A673 (cell line): ENCODE measurements at regions not wholly inside any gene's neighbourhood (a gene's known extent, or its start where the extent isn't known, plus 50 kb on each side); places are given as distances from the start of the nearest gene placed in this dataset.

Source experiments
- BruUV-seq: library from RNA; stranded (reverse); fragments of 400-500 nt; replicated peaks from 2 replicates; lab custom pipeline; 2021; lab: Mats Ljungman, UMichigan
- CTCF ChIA-PET: fragments of 300-600 bp; sonication (Branson Sonifier 250); formaldehyde crosslinking; loops from one replicate; lab custom pipeline; 2022; ENCODE audit warnings: antibody characterized with exemption; lab: Charles Lee
- POLR2A ChIA-PET: fragments of 300-600 bp; sonication (Branson Sonifier 250); formaldehyde crosslinking; loops from one replicate; lab custom pipeline; 2022; ENCODE audit warnings: antibody characterized with exemption; ENCODE audit not compliant: low non-redundant PET; lab: Charles Lee
- DNase-seq: peaks from one replicate; pipeline ENCODE4 v3.0.0-alpha.2; 2015; ENCODE audit warnings: low spot score
- H3K27ac ChIP-seq: fragments of 200-600 bp; sonication (generic); 2 replicates; pipeline ENCODE4 v1.5.1; 2016; ENCODE audit warnings: mixed run types, low read depth, mild to moderate bottlenecking, mixed read lengths, antibody characterized with exemption, low read length; ENCODE audit not compliant: poor library complexity, severe bottlenecking
- H3K27me3 ChIP-seq: fragments of 200-600 bp; sonication (generic); replicated peaks from 2 replicates; pipeline ENCODE4 v1.6.1; 2017; ENCODE audit warnings: mixed run types, low read depth, mild to moderate bottlenecking, mixed read lengths, antibody characterized with exemption, low read length; ENCODE audit not compliant: insufficient read depth, poor library complexity
- H3K36me3 ChIP-seq: fragments of 200-600 bp; sonication (generic); 2 replicates; pipeline ENCODE4 v1.6.1; 2016; ENCODE audit warnings: mixed run types, mild to moderate bottlenecking, mixed read lengths, antibody characterized with exemption, low read length; ENCODE audit not compliant: insufficient read depth, poor library complexity, severe bottlenecking
- H3K4me1 ChIP-seq: fragments of 200-600 bp; sonication (generic); 2 replicates; pipeline ENCODE4 v1.6.1; 2017; ENCODE audit warnings: mixed run types, mild to moderate bottlenecking, mixed read lengths, antibody characterized with exemption, low read length; ENCODE audit not compliant: insufficient read depth, poor library complexity, severe bottlenecking
- H3K4me3 ChIP-seq: fragments of 200-600 bp; sonication (generic); 2 replicates; pipeline ENCODE4 v1.5.1; 2016; ENCODE audit warnings: low read depth, mixed run types, mild to moderate bottlenecking, mixed read lengths, low read length; ENCODE audit not compliant: poor library complexity, severe bottlenecking
- H3K9me3 ChIP-seq: fragments of 200-600 bp; sonication (generic); 2 replicates; pipeline ENCODE4 v1.6.1; 2016; ENCODE audit warnings: mixed run types, low read depth, mild to moderate bottlenecking, mixed read lengths, antibody characterized with exemption, low read length; ENCODE audit not compliant: poor library complexity, severe bottlenecking
- EZH2 ChIP-seq: fragments of 200-600 bp; sonication (generic); IDR thresholded peaks from 2 replicates; pipeline ENCODE4 v1.6.1; 2017; ENCODE audit warnings: borderline replicate concordance, low read depth, mild to moderate bottlenecking, mixed read lengths, antibody characterized with exemption, low read length; ENCODE audit not compliant: poor library complexity, severe bottlenecking
- intact Hi-C: fragments of 100-400 bp; cut with micrococcal nuclease; formaldehyde crosslinking; loops from one replicate; pipeline ENCODE4 v1.10.0; 2022; ENCODE audit not compliant: unreplicated experiment
- TF ChIP-seq, protein P1 (sequence below): fragments of 300-800, 200-600 bp; sonication (generic); conservative IDR thresholded peaks from 2 replicates; pipeline ENCODE4 v1.5.1; 2017; ENCODE audit warnings: low read depth, mild to moderate bottlenecking, antibody characterized with exemption, low read length, moderate library complexity, mixed read lengths

DNA sequence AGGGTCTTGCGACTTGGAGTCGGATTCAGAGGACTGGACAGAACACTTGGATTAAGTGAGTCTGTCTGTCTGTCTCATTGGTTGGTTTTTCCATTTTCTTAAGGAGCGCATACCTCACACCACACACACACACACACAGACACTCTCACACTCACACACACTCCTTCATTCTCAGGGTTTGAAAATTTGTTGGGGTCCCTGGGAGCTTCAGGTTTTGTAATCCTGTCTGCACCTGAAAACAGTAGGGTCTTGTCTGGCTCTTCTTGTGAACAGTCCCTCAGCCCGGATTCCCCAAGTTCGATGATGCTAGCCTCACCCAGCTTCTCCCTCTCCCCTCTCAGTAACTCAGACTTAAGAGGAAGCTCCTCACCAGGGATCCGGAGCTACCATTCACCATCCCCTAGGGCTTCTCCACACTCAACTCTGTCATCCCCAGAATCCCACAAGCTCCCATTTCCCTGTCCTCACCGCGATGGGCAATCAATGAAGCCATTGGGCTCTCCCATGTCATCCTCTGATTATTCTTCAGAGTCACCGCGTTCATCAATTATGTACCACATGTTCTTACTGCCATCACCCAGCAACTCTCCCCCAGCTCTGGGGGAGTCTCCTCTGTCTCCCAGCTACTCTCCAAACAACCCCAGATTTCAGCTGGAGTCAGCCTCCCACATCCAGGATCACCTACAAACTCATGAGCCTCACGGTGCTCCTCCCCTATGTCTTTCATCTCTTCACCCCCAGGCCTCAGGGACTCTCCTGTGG lies 1530.9 kb upstream of the TPTE start:
- ChIA-PET CTCF (no interaction called here), POLR2A (no interaction called here)
- Histone ChIP-seq H3K4me3 (no peak overlapping the region), H3K36me3 (no peaks in the 10 kb centered on the region), H3K27ac (no peak overlapping the region), H3K9me3 (peaks cover 66% of the 10 kb centered on the region), H3K4me1 (no peaks in the 10 kb centered on the region), H3K27me3 (no peaks in the 10 kb centered on the region)
- intact Hi-C loops = no loop called here
- no peak for DNase-seq
- TF ChIP-seq EZH2 = no peak
- TF ChIP-seq, protein P1, sequence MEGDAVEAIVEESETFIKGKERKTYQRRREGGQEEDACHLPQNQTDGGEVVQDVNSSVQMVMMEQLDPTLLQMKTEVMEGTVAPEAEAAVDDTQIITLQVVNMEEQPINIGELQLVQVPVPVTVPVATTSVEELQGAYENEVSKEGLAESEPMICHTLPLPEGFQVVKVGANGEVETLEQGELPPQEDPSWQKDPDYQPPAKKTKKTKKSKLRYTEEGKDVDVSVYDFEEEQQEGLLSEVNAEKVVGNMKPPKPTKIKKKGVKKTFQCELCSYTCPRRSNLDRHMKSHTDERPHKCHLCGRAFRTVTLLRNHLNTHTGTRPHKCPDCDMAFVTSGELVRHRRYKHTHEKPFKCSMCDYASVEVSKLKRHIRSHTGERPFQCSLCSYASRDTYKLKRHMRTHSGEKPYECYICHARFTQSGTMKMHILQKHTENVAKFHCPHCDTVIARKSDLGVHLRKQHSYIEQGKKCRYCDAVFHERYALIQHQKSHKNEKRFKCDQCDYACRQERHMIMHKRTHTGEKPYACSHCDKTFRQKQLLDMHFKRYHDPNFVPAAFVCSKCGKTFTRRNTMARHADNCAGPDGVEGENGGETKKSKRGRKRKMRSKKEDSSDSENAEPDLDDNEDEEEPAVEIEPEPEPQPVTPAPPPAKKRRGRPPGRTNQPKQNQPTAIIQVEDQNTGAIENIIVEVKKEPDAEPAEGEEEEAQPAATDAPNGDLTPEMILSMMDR = no peak
- BruUV-seq = no TSS peak

DNA sequence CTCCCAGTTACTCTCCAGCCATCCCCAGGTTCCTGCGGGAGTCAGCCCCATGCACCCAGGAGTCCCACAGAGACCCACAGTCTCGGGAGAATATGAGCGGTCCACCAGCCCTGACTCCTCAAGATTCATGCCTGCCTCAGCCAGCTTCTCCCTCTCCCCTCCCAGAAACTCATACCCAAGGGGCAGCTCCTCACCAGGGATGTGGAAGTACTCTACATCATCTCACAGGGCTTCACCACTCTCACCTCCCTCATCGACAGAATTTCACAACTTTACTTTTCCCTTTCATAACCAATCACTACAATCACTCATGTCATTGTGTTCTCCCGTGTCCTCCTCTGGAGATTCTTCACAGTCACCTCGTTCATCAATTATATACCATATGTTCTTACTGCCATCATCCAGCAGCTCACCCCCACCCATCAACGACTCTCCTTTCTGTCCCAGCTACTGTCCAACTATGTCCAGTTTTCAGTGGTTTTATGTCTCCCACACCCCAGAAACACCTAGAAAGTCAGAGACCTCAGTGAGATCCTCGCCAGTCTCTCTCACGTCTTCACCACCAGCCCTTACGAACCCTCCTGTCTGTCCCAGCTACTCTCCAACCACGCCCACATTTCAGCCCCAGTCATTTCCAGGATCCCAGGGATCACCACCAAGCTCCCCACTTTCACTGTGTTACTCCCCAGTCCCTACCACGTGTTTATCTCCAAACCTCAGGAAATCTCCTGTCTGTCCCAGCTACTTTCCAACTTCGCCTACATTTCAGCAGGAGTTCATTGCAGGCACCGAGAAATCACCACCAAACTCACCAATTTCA lies 1530.1 kb upstream of the TPTE start:
- TF ChIP-seq EZH2 = no peak
- TF ChIP-seq, protein P1 = no peak
- Histone ChIP-seq H3K9me3 (peaks cover 73% of the 10 kb centered on the region), H3K27ac (no peak overlapping the region), H3K36me3 (no peaks in the 10 kb centered on the region), H3K27me3 (no peaks in the 10 kb centered on the region), H3K4me3 (no peak overlapping the region), H3K4me1 (no peaks in the 10 kb centered on the region)
- no TSS peak for BruUV-seq
- POLR2A ChIA-PET = no interaction called here
- intact Hi-C loops = no loop called here
- no peak for DNase-seq
- CTCF ChIA-PET = no interaction called here

DNA sequence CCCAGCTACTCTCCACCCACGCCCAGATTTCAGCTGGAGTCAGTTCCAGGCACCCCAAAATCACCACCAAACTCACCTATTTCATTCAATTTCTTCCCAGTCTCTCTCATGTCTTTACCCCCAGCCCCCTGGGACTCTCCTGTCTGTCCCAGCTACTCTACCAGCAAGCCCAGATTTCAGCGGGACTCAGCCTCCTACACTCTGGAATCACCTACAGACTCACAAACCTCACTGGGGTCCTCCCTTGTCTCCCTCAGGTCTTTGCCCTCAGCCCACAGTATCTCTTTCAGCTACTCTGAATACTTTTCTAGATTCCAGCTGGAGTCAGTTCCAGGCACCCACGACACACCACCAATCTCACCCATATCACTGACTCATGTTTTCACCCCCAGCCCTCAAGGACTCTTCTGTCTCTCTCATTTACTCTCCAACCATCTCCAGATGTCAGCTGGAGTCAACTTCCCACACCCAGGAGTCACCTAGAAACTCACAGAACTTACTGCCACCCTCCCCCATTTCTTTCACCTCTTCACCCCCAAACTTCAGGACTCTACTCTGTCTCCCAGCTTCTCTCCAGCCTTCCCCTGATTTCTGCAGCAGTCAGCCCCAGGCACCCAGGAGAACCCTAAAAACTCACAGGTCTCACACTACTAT lies 1529.3 kb upstream of the TPTE start:
- peaks cover 75% of the 10 kb centered on the region for H3K9me3 ChIP-seq
- BruUV-seq = no TSS peak
- DNase-seq = no peak
- intact Hi-C loops = no loop called here
- ChIA-PET POLR2A (no interaction called here), CTCF (no interaction called here)
- no peaks in the 10 kb centered on the region for H3K36me3 ChIP-seq
- no peaks in the 10 kb centered on the region for H3K27me3 ChIP-seq
- H3K4me1 ChIP-seq = no peaks in the 10 kb centered on the region
- no peak overlapping the region for H3K27ac ChIP-seq
- no peak overlapping the region for H3K4me3 ChIP-seq
- no peak for TF ChIP-seq EZH2
- TF ChIP-seq, protein P1 = no peak
